HG03025 (cell line): ENCODE measurements at regions not wholly inside any gene's neighbourhood (a gene's known extent, or its start where the extent isn't known, plus 50 kb on each side); places are given as distances from the start of the nearest gene placed in this dataset.

Experiments
- ATAC-seq: cut with Tn5 transposase; IDR thresholded peaks from one replicate; pipeline ENCODE4 v1.9.1; 2021; ENCODE audit warnings: mild to moderate bottlenecking, moderate library complexity; ENCODE audit not compliant: unreplicated experiment, low FRiP score

GRCh38 chr2:145351864-145352425, 832.0 kb upstream of the ZEB2 start:
- ATAC-seq = no peak

- ATAC-seq = no peak
Observed at GRCh38 chr2:145350011-145350410, 830.1 kb upstream of the ZEB2 start.

DNA sequence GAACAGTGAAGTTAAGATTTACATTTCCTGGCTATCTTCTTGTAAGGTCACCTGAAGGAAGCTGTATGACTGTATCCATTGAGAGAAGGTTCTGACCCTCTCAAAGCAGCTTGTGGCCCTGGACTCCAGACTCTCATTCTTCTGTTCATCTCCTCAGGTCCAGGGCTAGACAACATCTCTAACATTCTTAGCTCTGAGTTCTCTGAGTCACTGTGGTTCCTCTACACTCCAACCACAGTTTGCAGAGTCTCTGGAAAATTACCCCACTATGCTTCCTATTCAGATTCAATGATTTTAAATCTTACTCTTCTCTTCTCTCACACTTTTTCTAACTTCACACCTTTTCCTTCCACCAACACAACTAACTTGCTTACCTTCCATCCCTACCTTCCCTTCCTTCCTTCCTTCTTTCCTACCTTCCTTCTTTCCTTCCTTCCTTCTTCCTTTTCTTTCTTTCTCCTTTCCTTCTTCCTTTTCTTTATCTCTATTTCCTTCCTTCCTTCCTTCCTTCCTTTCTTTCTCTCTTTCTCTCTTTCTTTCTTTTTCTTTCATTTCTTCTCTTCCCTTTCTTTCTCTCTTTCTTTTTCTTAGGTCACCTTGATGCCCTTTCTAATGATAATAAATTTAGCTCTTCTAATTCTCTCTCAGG, 824.3 kb upstream of the ZEB2 start:
- ATAC-seq = no peak

GRCh38 chr2:145343287-145343686, 823.4 kb upstream of the ZEB2 start:
- no peak for ATAC-seq

DNA sequence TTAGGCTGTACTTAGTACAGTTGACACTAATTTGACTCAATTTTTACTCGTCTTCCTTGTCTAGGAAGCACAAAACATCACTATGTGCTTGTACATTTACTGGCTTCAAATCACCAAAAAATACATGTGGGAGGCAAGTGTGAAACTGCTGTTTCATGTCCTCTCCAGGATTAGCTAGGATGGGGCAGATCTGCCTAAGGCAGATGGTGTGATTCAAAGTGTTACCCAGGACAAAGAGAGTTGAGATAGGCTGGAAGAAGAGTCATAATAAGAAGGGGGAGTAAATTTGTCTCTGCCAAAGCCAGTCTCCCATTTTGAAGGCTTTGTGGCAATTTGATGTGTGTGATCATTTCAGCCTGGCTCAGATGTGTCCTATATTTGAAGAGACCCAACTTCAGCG, 821.6 kb upstream of the ZEB2 start:
- no peak for ATAC-seq

GRCh38 chr2:145339646-145340045, 819.7 kb upstream of the ZEB2 start:
- ATAC-seq = no peak

DNA sequence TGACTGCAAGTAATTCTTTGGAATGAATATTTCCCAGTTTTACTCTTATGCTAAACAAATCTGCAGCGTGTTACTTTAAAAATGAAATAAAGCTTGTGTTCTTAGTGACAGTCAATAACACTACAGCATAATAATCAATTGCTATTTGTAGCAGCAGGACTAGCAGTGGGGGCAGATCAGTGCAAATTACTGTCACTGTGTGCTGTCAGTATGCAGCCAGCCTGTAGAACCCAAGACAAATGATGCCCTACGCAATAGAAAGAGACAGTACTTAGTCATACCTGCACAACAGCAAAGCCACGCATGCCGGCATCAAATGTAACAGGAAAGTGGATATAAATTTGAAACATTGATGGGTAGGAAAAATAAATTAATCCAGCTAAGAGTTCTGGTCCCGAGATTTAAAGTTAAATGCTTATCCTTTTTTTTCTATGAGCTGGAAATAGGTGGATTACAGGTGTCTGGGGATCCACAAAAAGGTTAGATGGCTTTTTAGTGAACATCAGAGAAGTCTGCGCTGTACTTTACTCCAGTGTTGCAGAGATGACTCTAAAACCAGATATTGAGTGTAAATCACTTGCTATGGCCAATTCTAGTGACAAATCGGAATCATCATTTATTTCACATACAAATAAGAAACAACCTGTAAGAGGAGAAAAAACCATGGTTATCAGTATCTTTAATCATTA, 812.4 kb upstream of the ZEB2 start:
- ATAC-seq = no peak

DNA sequence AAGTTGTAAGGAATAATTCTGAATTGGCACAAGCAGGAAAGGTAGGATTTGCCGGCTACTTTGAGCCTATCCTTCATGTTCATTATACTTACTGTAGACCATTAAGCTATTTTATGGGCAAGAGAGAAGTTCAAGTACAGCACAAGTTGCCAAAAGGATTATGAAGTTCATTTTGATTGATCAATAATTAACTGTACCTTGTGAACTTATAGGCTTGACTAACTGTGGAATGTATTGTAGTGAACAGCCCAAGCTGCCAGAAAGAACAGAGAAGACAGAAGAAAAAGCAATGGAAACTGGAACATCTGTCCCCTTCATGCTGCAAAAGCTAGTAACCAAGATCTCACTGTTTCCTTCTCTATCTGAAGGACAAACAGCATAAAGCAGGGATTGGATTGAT, 810.1 kb upstream of the ZEB2 start:
- ATAC-seq = no peak

DNA sequence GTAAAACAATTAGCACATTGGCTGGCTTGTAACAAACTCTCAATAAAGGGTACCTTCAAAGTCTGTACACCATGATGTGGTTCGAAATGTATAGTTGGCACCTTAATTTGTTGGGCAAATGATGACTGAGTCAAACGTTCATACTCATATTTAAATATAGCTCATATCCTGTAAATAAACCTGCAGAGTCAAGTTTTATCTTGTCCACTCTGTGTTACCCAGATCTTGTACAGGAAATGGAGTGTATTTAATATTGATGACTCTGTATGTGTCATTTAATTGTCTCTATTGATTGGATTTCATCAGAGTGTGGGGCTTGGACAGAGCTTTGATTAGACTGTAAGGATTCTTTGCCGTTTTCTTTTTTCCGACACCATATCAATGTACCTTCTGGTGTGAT, 805.6 kb upstream of the ZEB2 start:
- ATAC-seq = no peak

DNA sequence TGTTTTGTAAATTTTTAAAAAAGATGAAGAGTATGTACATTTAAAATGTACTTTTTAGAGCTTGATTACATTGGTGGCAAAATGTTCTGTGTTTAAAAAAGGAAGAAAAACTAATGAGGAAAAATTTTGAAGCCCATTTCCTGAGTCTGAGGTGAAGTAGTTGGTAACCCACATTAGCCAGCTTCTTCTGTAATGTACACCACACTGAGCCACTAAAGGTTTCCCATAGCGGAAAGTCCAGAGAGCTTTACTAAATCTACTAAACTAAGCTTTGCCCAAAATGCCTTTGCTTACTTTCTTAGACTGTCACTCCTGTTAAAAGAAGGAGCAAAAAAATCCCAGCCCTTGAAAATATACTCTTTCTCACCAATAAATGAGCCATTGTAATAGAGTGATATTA, 804.8 kb upstream of the ZEB2 start:
- no peak for ATAC-seq

DNA sequence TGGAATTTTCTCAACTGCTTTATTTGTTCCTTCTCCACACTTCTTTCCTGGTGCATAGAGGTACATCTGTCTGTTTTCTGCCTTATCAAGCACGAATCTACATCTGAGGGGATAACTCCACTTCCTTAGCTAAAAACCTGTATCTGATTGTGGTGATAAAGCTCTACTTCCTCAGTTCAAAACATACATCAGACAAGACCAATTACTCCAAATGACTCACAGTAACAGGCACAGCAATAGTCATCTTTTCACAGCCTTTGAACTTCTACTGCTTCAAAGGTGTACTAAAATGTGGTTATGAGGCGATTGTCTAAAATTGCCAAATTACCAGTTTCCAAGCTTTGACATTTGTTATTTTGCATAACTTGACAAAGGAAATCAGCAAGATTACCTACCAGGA, 803.6 kb upstream of the ZEB2 start:
- ATAC-seq = no peak

DNA sequence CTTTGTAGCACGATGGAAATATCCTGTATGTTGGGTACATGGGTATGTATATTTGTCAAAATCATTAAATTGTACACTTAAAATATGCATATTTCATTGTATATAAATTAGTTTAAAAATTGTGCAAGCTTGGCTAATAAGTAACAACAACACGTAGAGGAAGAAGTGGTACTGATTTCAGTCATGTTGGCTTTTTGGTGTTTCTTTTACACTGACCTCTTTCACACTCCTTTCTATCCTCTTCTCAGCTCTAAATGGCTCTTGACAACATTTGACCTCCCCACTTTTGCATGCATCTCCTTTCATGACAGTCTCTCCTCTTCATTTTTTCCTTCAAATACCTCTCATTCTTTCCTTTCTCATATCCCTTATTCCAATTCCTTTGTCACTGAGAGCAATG, 801.4 kb upstream of the ZEB2 start:
- no peak for ATAC-seq

- no peak for ATAC-seq
Observed at GRCh38 chr2:145316496-145316895, 796.6 kb upstream of the ZEB2 start.

DNA sequence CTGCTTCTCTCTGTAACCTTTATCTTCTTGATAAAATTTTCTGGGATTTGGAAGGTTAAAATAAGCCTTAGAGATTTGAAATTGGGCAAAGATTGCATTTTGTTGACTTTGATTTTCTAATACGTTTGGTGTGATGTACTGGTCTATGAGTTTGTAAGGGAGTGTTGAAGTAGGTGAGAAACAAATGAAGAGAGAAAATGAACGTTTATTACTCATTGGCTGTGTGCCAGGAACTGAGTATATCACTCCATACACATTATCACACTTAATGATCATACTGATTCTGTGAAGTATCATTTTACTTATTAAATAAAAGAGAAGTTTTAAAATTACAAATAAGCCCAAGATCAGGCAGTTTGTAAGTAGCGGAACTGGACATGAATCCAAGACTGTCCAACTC, 795.1 kb upstream of the ZEB2 start:
- no peak for ATAC-seq

- ATAC-seq = no peak
Observed at GRCh38 chr2:145314119-145314633, 794.3 kb upstream of the ZEB2 start.

DNA sequence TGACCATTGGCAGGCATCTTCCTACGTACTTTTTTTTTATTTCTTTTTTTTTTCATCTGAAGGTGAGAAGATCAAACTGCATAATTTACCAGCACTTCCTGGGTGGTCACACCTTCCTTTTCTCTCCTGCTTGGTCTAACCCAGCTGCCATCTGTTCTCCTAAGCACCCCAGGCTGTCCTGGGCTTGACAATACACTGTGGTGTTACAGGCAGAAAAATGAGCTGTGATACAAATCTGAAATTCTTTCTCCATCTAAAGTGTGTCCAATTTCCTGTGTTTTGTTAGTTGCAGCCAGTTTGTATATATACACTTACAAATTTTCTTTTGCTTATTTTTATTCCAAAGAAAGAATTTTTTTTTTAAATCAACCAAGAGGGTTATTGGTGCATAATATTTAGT, 786.0 kb upstream of the ZEB2 start:
- ATAC-seq = no peak

- no peak for ATAC-seq
Observed at GRCh38 chr2:145304501-145304900, 784.6 kb upstream of the ZEB2 start.

DNA sequence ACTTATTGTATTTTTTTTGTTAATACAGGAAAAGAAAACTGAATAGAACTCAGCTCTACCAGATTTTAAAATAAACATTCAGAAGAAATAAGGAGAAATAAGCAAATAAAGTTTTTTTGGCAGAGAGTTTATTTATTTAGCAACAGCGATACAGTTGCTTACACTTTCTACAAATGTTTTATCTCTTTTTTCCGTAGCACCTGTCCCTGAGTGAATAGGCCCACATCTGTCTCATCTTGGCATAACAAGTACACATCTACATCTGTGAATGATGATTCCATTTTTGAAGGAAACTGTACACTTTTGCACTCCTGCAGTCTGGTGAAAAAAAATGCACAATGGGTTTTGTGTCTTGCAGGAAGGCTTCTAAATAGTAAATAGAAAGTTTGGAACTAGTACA, 783.6 kb upstream of the ZEB2 start:
- ATAC-seq = no peak

- ATAC-seq = no peak
Observed at GRCh38 chr2:145302886-145303285, 783.0 kb upstream of the ZEB2 start.

DNA sequence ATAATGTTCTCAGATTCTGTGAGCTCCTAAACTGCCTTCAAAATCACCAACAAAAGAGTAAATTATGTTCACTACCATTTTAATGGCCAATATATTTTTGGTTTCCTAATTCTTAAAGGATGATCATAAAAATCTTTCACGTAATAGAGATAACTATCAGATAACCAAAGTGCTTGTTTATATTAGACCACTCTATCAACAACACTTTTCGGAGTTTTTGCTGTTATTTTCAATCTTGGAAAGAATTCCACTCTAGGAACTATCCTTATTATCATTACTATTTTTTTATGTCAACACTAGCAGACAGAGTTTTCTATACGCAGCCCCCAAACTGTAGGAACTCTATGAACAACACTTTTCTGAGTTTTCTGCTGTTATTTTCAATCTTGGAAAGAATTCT, 782.5 kb upstream of the ZEB2 start:
- no peak for ATAC-seq

DNA sequence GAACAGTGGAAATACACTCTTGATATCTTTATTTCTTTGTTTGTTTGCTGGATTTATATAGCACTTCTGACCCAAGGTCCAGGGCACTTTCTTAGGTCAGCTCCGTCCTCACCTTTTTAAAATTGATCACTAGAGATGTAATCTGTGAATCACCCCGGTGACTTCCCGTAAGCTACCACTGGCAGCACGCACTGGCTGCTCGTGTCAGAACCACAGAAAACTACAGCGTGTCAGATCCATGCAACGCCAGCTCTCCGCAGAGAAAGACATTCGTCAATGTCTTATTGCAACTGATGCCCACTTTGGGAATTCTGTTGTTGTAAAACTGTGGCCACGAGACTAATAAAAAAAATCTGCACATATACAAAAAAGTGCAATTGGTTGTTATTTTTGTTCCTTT, 779.4 kb upstream of the ZEB2 start:
- ATAC-seq = no peak

DNA sequence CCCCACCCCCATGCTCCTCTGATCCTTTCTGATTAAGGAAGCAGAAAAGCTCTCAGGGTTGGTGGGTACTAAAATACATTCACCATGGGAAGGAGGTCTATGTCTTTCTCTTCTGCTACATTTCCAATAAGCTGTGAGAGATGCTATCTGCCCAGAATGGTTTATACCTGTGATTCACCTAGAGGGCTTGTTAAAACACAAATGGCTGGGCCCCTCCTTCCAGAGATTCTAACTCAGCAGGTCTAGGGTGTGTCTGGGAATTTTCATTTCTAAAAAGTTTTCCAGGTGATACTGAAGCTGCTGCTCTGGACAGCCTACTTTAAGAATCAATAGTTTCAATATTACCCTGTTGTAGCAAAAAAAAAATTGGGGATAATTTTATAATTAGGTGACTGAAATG, 772.2 kb upstream of the ZEB2 start:
- no peak for ATAC-seq
